C4-2B (cell line): ENCODE measurements at regions not wholly inside any gene's neighbourhood (a gene's known extent, or its start where the extent isn't known, plus 50 kb on each side); places are given as distances from the start of the nearest gene placed in this dataset.

Experiments used
- CTCF ChIP-seq: fragments of 450-650 bp; conservative IDR thresholded peaks from 2 replicates; pipeline ENCODE4 v1.5.1; 2017; ENCODE audit warnings: mild to moderate bottlenecking
- ZFX ChIP-seq: fragments of 450-650 bp; IDR thresholded peaks from 2 replicates; pipeline ENCODE4 v1.6.1; 2017

GRCh38 chr16:48659940-48660339 is 50.0 kb upstream of the N4BP1 start:
- TF ChIP-seq CTCF = no peak
- no peak for TF ChIP-seq ZFX
